ENCODE measurements at regions not wholly inside any gene's neighbourhood (a gene's known extent, or its start where the extent isn't known, plus 50 kb on each side); places are given as distances from the start of the nearest gene placed in this dataset.
"Not testable (repeated sequence)": the region's sequence is repeated elsewhere in the genome, so short reads cannot be mapped to it uniquely, and the experiment has no call there.

- DNase-seq: no peak
- H3K36me3 ChIP-seq (ENCODE audit: control insufficient read depth, insufficient read depth, low read length): no peaks in the 10 kb centered on the region
- no peaks in the 10 kb centered on the region for H3K4me1 ChIP-seq (ENCODE audit: control insufficient read depth, insufficient read depth, low read length)
- no peaks in the 10 kb centered on the region for H3K9me3 ChIP-seq (replicated peaks; ENCODE audit: control insufficient read depth, low read depth, low read length)
- H3K27ac ChIP-seq (ENCODE audit: low read length): no peak overlapping the region
- H3K27me3 ChIP-seq (ENCODE audit: control insufficient read depth, insufficient read depth, low read length): no peaks in the 10 kb centered on the region
- H3K4me3 ChIP-seq (ENCODE audit: low read length): no peak overlapping the region
- WGBS (ENCODE audit: insufficient coverage): 92% methylated on average over 2 of the region's 4 CpGs
These were observed 192.8 kb downstream of the FCRL5 start for GRCh38 chr1:157359314-157360022.

- Histone ChIP-seq H3K4me1 (ENCODE audit: control insufficient read depth, insufficient read depth, low read length) (no peaks in the 10 kb centered on the region), H3K4me3 (ENCODE audit: low read length) (no peak overlapping the region), H3K27ac (ENCODE audit: low read length) (no peak overlapping the region), H3K9me3 (replicated peaks; ENCODE audit: control insufficient read depth, low read depth, low read length) (no peaks in the 10 kb centered on the region), H3K27me3 (ENCODE audit: control insufficient read depth, insufficient read depth, low read length) (peaks cover 2% of the 10 kb centered on the region), H3K36me3 (ENCODE audit: control insufficient read depth, insufficient read depth, low read length) (no peaks in the 10 kb centered on the region)
- DNase-seq: no peak
- 39% methylated on average over 4 of the region's 5 CpGs for WGBS (ENCODE audit: insufficient coverage)
These were observed 195.2 kb downstream of the FCRL5 start for GRCh38 chr1:157357111-157357510.

- no peak for DNase-seq
- no CpG with 5 or more reads among the region's 3 CpGs for WGBS (ENCODE audit: insufficient coverage)
- H3K9me3 ChIP-seq (replicated peaks; ENCODE audit: control insufficient read depth, low read depth, low read length): no peaks in the 10 kb centered on the region
These were observed 195.7 kb downstream of the FCRL5 start for GRCh38 chr1:157356601-157357000.

GRCh38 chr1:157353546-157353945 lies 198.8 kb downstream of the FCRL5 start:
- H3K36me3 ChIP-seq (ENCODE audit: control insufficient read depth, insufficient read depth, low read length): no peaks in the 10 kb centered on the region
- H3K4me3 ChIP-seq (ENCODE audit: low read length): no peak overlapping the region
- no peaks in the 10 kb centered on the region for H3K9me3 ChIP-seq (replicated peaks; ENCODE audit: control insufficient read depth, low read depth, low read length)
- no peak overlapping the region for H3K27ac ChIP-seq (ENCODE audit: low read length)
- H3K4me1 ChIP-seq (ENCODE audit: control insufficient read depth, insufficient read depth, low read length): no peaks in the 10 kb centered on the region
- no peak for DNase-seq
- WGBS (ENCODE audit: insufficient coverage): 74% methylated on average over 2 of the region's 2 CpGs
- H3K27me3 ChIP-seq (ENCODE audit: control insufficient read depth, insufficient read depth, low read length): peaks cover 2% of the 10 kb centered on the region

More at GRCh38 chr1:157356601-157357000, 195.7 kb downstream of the FCRL5 start:
- no peaks in the 10 kb centered on the region for H3K4me1 ChIP-seq (ENCODE audit: control insufficient read depth, insufficient read depth, low read length)
- peaks cover 2% of the 10 kb centered on the region for H3K27me3 ChIP-seq (ENCODE audit: control insufficient read depth, insufficient read depth, low read length)
- no peak overlapping the region for H3K27ac ChIP-seq (ENCODE audit: low read length)
- H3K4me3 ChIP-seq (ENCODE audit: low read length): no peak overlapping the region
- H3K36me3 ChIP-seq (ENCODE audit: control insufficient read depth, insufficient read depth, low read length): no peaks in the 10 kb centered on the region

- Histone ChIP-seq H3K36me3 (ENCODE audit: control insufficient read depth, insufficient read depth, low read length) (no peaks in the 10 kb centered on the region), H3K9me3 (replicated peaks; ENCODE audit: control insufficient read depth, low read depth, low read length) (no peaks in the 10 kb centered on the region), H3K4me1 (ENCODE audit: control insufficient read depth, insufficient read depth, low read length) (no peaks in the 10 kb centered on the region), H3K27ac (ENCODE audit: low read length) (no peak overlapping the region), H3K4me3 (ENCODE audit: low read length) (no peak overlapping the region), H3K27me3 (ENCODE audit: control insufficient read depth, insufficient read depth, low read length) (peaks cover 2% of the 10 kb centered on the region)
- WGBS (ENCODE audit: insufficient coverage): no CpG with 5 or more reads among the region's 1 CpG
- DNase-seq: no peak
These were observed 199.4 kb downstream of the FCRL5 start for GRCh38 chr1:157352817-157353408.

GRCh38 chr1:157352216-157352615 lies 200.1 kb downstream of the FCRL5 start:
- Histone ChIP-seq H3K36me3 (ENCODE audit: control insufficient read depth, insufficient read depth, low read length) (no peaks in the 10 kb centered on the region), H3K27ac (ENCODE audit: low read length) (no peak overlapping the region), H3K27me3 (ENCODE audit: control insufficient read depth, insufficient read depth, low read length) (peaks cover 2% of the 10 kb centered on the region), H3K4me3 (ENCODE audit: low read length) (no peak overlapping the region), H3K9me3 (replicated peaks; ENCODE audit: control insufficient read depth, low read depth, low read length) (no peaks in the 10 kb centered on the region), H3K4me1 (ENCODE audit: control insufficient read depth, insufficient read depth, low read length) (no peaks in the 10 kb centered on the region)
- 100% methylated on average over 1 of the region's 3 CpGs for WGBS (ENCODE audit: insufficient coverage)
- DNase-seq: no peak

- H3K27me3 ChIP-seq (ENCODE audit: control insufficient read depth, insufficient read depth, low read length); H3K9me3 ChIP-seq (replicated peaks; ENCODE audit: control insufficient read depth, low read depth, low read length); H3K4me1 ChIP-seq (ENCODE audit: control insufficient read depth, insufficient read depth, low read length); H3K27ac ChIP-seq (ENCODE audit: low read length); H3K4me3 ChIP-seq (ENCODE audit: low read length); DNase-seq; H3K36me3 ChIP-seq (ENCODE audit: control insufficient read depth, insufficient read depth, low read length): not testable (repeated sequence)
- WGBS (ENCODE audit: insufficient coverage): no CpG with 5 or more reads among the region's 2 CpGs
These were observed 200.5 kb downstream of the FCRL5 start for GRCh38 chr1:157351800-157352199.

- Histone ChIP-seq H3K27me3 (ENCODE audit: control insufficient read depth, insufficient read depth, low read length) (peaks cover 2% of the 10 kb centered on the region), H3K27ac (ENCODE audit: low read length) (no peak overlapping the region), H3K9me3 (replicated peaks; ENCODE audit: control insufficient read depth, low read depth, low read length) (no peaks in the 10 kb centered on the region), H3K4me3 (ENCODE audit: low read length) (no peak overlapping the region), H3K36me3 (ENCODE audit: control insufficient read depth, insufficient read depth, low read length) (no peaks in the 10 kb centered on the region), H3K4me1 (ENCODE audit: control insufficient read depth, insufficient read depth, low read length) (no peaks in the 10 kb centered on the region)
- DNase-seq: no peak
- 85% methylated on average over 3 of the region's 4 CpGs for WGBS (ENCODE audit: insufficient coverage)
These were observed 203.5 kb downstream of the FCRL5 start for GRCh38 chr1:157348538-157349480.

GRCh38 chr1:157347506-157347905 lies 204.8 kb downstream of the FCRL5 start:
- Histone ChIP-seq H3K36me3 (ENCODE audit: control insufficient read depth, insufficient read depth, low read length) (no peaks in the 10 kb centered on the region), H3K4me3 (ENCODE audit: low read length) (no peak overlapping the region), H3K9me3 (replicated peaks; ENCODE audit: control insufficient read depth, low read depth, low read length) (no peaks in the 10 kb centered on the region), H3K4me1 (ENCODE audit: control insufficient read depth, insufficient read depth, low read length) (no peaks in the 10 kb centered on the region), H3K27me3 (ENCODE audit: control insufficient read depth, insufficient read depth, low read length) (no peaks in the 10 kb centered on the region), H3K27ac (ENCODE audit: low read length) (no peak overlapping the region)
- DNase-seq: no peak
- WGBS (ENCODE audit: insufficient coverage): 75% methylated on average over 1 of the region's 1 CpG

- DNase-seq; H3K4me3 ChIP-seq (ENCODE audit: low read length): not testable (repeated sequence)
- no CpG with 5 or more reads among the region's 1 CpG for WGBS (ENCODE audit: insufficient coverage)
These were observed 199.6 kb upstream of the ETV3 start for GRCh38 chr1:157337785-157338184.

More at GRCh38 chr1:157337785-157338184, 199.6 kb upstream of the ETV3 start:
- H3K27me3 ChIP-seq (ENCODE audit: control insufficient read depth, insufficient read depth, low read length); H3K4me1 ChIP-seq (ENCODE audit: control insufficient read depth, insufficient read depth, low read length); H3K9me3 ChIP-seq (replicated peaks; ENCODE audit: control insufficient read depth, low read depth, low read length); H3K27ac ChIP-seq (ENCODE audit: low read length); H3K36me3 ChIP-seq (ENCODE audit: control insufficient read depth, insufficient read depth, low read length): not testable (repeated sequence)
